GM18907 (cell line): ENCODE measurements at regions not wholly inside any gene's neighbourhood (a gene's known extent, or its start where the extent isn't known, plus 50 kb on each side); places are given as distances from the start of the nearest gene placed in this dataset.
A peak's percentile ranks its signal among the peaks of the same experiment; 100 is the strongest.
"Not testable (repeated sequence)": the region's sequence is repeated elsewhere in the genome, so short reads cannot be mapped to it uniquely, and the experiment has no call there.

Experiments used
- ATAC-seq: cut with Tn5 transposase; IDR thresholded peaks from one replicate; pipeline ENCODE4 v1.9.1; 2021; ENCODE audit warnings: mild to moderate bottlenecking, moderate library complexity; ENCODE audit not compliant: unreplicated experiment

DNA sequence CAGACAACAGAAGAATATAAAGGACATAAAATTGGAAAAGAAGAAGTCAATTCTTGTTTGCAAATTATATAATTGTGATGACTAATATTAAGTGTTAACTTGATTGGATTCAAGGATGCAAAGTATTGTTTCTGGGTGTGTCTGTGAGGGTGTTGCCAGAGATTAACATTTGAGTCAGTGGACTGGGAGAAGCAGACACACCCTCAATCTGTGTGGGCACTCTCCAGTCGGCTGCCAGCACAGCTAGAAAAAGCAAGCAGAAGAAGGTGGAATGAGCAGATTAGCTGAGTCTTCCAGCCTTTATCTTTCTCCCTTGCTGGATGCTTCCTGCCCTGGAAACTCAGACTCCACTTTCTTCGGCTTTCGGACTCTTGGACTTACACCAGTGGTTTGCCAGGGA lies 51.7 kb downstream of the UBE2NL start:
- ATAC-seq = no peak

- ATAC-seq = no peak
Observed at GRCh38 chrX:143940119-143940518, 56.2 kb downstream of the UBE2NL start.

DNA sequence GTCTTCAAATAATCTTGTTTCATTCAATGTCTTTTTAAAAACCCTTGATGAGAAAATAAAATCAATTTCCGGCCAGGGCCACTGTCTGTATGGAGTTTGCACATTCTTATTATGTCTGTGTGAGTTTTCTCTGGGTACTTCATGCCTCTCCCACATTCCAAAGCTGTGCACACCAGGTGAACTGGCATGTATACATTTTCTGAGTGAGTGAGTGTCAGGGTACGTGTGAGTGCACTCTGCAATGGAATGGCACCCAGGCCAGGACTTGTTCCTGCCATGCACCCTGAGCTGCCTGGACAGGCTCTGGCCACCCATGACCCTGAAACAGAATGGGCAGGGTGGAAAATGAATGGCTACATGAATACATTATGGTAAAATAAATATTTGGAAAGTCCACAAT lies 61.3 kb downstream of the UBE2NL start:
- ATAC-seq = no peak

GRCh38 chrX:143964549-143964948 lies 80.7 kb downstream of the UBE2NL start:
- no peak for ATAC-seq

DNA sequence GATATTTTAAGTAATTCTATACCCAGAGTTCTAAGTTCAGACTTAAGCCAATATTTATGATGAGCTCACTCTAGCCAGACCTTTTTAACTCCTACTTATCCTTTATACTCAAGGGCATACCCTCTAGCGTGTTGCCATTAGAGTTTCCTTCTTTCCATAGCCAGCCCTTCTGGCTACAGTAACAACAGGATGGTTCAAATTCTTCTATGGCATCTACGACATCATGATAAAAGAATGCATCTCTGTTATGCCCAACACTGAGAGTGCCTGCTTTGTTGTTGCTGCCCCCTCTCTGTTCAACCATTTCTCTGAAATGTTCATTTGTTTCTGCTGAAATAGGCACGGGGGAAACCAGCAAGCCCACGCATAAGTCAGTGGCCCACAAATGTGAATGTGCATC lies 104.5 kb downstream of the UBE2NL start:
- ATAC-seq = no peak

- ATAC-seq = no peak
Observed at GRCh38 chrX:143994206-143994605, 110.3 kb downstream of the UBE2NL start.

DNA sequence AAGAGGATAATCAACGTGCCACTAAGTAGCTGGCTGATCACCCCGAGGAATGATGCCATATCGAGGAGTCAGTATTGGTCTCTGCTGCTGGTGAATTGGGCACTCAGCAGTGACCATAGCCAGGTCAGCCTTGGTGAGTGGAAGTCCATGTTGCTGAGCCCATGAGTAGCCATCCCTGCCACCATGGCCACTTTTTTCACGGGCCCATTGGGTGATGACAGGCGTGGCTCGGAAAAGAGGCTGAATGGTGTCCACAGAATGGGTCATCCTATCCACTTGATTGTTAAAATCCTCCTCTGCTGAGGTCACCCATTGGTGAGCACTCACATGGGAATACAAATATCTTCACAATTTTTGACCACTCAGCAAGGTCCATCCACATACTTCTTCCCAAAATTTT lies 114.4 kb downstream of the UBE2NL start:
- no peak for ATAC-seq

DNA sequence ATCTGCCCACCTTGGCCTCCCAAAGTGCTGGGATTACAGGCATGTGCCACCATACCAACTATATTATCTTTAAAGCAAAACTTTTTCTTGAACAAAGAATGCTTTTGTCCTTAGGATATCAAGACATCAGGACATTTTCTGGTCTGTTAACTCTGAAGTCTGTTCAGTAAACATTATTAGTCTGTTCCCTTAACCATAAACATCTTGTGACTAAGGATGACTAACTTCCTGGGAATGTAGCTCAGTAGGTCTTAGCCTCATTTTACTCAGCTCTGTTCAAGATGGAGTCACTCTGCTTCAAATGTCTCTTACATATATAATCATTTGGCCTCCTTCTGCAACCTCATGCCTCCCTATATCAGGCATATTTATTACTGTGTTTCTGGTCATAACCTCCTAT lies 122.9 kb downstream of the UBE2NL start:
- ATAC-seq = no peak

DNA sequence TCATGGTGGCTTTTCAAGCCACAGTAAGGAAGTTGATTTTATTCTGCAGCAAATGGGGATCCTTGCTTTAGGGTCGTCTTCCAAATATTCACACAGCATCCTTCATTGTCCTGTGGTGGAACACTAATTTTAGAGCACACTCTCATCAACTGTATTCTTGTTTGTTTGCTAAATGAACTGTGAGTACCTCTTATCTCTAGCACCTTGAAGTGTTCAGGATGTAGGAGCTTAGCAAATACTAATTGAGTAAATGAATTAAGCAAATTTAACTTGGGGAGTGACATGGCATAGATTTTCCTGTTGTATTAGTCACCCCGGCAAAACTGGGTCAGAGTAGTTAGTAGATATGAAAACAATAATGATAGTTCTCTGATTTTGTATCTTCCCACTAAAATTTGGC lies 156.9 kb downstream of the UBE2NL start:
- no peak for ATAC-seq

- ATAC-seq = no peak
Observed at GRCh38 chrX:144042271-144042670, 158.4 kb downstream of the UBE2NL start.

GRCh38 chrX:144075432-144075831 lies 191.6 kb downstream of the UBE2NL start:
- no peak for ATAC-seq

DNA sequence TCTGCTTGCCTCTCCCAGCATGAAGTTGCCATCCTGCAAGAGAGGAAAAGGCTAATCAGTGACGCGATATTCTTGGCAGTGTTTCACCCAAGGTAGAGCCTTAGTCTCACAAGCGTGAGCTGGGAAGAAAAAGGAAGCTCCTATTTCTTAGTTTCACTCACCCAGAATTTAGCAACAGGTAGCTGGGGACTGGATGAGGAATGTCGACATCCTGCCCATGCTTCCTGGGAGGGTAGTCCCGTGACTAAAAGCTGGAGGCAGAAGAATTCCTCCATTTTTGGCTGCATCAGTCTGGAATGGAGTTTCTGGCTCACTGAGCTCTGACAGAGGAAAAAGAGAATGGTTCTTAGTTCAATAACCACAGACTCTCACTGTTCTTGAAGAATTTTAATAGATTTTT lies 198.4 kb downstream of the UBE2NL start:
- not testable (repeated sequence) for ATAC-seq

DNA sequence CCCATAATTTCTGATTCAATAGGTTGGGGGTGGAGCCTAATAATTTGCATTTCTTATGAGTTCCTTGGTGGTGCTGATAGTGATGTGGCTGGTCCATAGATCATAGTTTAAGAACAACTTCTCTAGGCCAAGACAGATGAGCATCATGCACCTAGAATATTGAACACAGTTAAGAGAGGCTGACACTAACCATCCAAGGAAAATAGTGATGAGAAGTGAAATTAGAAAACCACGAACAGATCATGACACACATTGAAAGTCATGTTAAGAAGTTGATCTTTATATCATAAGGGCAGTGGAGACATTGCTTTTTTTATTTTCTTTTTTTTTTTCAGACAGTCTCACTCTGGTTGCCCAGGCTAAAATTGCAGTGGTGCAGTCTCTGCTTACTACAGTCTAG lies 205.8 kb downstream of the UBE2NL start:
- ATAC-seq = not testable (repeated sequence)

DNA sequence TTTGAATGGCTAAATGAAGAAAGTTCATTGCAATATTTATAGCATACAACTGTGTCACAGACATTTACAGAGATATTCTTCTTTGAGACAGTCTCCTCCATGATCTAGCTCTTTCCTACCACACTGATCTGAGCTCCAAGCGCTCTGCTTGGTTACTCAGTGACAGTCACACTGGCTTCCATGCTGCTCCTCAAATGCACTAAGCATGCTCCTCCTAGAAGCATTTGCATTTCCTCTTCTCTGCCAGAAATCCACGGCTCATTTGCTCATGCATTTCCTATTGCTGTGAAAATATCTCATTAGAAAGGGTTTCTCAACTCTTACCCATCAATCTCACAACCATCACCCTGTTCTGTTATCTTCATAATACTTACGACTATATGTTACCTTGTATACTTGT lies 208.2 kb downstream of the UBE2NL start:
- ATAC-seq = not testable (repeated sequence)

- not testable (repeated sequence) for ATAC-seq
Observed at GRCh38 chrX:144119490-144119889, 235.6 kb downstream of the UBE2NL start.

DNA sequence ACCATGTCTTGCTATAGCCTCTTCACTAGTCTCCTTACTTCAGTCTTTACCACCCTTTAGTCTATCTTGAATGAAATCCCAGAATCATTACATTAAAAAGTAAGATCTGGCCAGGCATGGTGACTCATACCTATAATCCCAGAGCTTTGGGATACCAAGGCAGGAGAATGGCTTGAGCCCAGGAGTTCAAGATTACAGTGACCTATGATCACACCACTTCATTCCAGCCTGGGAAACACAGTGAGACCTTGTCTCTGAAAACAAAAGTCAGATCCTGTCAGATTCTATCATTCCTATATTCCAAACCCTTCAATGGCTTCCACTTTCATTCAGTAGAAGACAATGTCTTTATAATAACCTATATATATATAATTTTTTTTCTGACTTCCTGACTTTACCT lies 237.7 kb downstream of the UBE2NL start:
- not testable (repeated sequence) for ATAC-seq

GRCh38 chrX:144127570-144128169 lies 243.8 kb downstream of the UBE2NL start:
- ATAC-seq = not testable (repeated sequence)

- not testable (repeated sequence) for ATAC-seq
Observed at GRCh38 chrX:144129511-144129910, 245.6 kb downstream of the UBE2NL start.

DNA sequence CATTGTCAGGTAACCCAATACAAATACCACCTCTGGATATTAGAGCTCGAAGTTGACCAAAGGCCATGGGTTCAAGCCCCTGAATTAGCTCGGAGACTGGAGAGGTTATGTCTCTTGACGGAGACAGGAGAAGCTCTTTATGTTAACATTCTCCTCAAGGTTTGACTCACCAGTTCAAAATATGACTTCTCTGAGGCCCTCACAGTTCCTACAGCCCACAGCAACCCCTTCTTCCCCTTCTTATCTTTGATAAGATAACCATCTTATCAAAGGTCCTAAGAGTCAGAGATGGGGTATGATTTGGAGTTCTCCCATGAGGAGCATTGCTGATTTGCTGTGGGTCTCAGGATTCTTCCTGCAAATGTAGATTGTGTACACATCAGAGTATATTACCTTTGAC lies 246.6 kb downstream of the UBE2NL start:
- ATAC-seq = not testable (repeated sequence)

DNA sequence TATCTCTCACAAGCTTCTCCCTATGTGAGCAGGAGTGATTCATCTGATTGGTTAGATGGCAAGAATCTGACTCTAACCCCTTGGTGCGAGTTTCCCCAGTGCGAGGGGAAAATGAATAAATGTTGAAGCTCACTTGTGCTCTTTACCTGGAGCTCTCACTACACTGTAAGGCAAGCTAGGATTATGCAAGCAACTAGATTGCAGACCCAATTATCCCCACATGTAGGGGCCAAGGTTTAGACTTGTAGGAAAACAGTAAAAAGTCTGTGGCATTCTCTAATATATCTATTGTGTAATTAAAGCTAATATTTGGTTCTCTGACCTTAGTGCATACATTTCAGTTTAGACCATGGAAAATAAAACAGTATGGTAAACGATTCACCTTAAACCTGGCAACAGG lies 247.2 kb downstream of the UBE2NL start:
- ATAC-seq = not testable (repeated sequence)

GRCh38 chrX:144134448-144135119 lies 250.7 kb downstream of the UBE2NL start:
- not testable (repeated sequence) for ATAC-seq

DNA sequence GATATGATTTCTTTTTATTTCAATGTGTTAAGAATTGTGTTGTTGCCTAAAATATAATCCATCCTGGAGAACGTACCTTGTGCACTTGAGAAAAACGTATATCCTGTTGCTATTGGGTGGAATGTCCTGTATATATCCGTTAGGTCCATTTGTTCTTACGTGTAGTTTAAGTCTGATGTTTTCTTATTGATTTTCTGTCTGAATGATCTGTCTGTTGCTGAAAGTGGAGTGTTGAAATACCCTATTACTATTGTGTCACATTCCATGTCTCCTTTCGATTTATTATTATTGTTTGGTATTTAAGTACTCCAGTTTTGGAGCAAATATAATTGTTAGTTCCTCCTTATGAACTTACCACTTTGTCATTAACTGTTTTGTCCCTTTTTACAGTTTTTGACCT lies 270.6 kb downstream of the UBE2NL start:
- ATAC-seq = not testable (repeated sequence)

DNA sequence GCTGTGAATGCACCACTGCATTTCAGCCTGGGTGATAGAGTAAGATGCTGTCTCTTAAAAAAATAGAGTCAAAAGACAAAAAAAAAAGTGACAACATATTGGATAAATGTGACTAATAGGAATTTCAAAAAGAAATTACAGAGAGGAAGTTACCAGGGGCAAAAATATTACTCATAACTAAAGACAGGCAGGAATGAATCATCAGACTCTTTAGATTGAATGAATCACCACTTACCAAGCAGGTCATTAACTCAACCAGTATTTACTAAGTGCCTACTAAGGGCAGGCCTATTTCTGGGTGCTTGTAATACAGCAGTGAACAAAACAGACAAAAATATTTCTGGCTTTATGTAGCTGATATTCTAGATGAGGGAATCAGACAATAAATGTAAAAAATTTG lies 301.3 kb downstream of the UBE2NL start:
- peak; percentile 65 for ATAC-seq
